ENCODE measurements at regions not wholly inside any gene's neighbourhood (a gene's known extent, or its start where the extent isn't known, plus 50 kb on each side); places are given as distances from the start of the nearest gene placed in this dataset.

DNA sequence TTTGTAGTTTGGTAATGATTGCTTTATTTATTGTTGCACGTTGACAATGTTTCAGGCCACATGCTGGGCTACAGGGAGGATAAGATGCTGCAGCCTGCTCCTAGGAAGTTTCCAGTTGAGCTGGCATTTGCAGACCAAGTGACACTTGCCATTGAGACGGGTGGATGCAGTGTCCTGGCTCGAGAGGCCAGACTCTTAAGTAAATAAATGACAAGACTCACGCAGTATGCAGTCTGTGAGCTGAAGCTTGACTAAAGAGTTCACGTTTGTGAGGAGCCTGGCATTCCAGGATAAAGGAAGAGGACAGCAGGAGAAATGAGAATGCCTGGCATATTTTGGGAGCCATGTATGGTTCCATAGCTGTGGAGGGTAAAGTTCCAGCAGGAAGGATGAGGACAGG is 105.8 kb downstream of the BAMBI start:
- DNase-seq (ENCODE audit: low read depth) = no peak

DNA sequence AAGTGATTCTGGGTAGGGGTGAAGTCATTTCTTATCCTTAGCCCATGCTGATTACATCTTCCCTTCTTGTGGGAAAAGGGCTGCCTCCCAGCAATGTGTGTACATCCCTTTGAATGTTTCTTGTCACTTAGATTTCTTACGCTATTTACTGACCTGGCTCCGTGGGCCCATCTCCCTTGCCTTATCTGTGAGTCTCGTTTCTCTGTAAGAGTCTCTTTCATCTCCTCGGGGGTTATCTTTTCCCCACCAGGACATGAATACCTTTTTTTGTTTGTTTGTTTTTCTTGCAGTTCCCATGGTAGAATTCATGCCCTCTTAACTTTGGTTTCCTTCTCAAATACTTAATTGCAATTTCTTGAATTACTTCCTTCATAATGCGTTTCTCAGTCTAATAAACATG is 107.7 kb downstream of the BAMBI start:
- DNase-seq (ENCODE audit: low read depth) = no peak

DNA sequence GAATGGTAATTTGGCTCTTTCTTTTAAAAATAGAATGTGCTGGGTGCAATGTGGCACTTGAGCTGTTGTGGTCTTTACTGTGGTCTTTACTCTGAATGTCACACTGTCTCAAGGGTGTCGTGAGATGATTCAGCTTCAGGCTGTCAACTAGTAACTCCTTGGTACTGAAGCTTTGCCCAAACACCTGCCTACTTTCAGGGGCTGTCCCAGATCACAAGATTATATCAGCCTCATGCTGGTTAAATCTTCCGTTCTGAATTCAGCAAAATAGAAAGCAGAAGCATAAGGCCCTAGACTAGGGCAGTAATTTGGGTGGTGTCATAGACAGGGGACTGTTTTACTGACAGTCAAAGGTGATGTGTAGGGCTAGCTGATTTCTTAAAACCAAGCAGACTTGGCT is 110.9 kb downstream of the BAMBI start:
- no peak for DNase-seq (ENCODE audit: low read depth)

DNA sequence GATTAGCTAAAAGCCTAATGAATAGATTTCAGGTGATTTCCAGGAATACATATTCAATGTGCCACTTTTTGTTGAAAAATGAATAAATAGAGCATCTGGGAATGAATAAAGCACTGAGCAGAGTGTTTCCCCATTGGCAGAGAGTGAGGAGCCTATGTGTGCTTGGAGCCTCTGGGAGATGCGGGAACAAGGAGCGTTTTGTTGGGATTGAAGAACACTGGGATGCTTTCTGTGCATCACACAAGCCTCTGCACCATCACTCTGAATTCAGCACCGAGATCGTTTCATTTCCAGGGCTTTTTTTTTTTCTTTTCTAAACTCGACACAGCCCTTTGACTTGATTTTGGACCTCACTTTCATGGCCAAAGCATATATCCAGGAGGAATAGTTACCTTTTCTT is 111.4 kb downstream of the BAMBI start:
- no peak for DNase-seq (ENCODE audit: low read depth)

DNA sequence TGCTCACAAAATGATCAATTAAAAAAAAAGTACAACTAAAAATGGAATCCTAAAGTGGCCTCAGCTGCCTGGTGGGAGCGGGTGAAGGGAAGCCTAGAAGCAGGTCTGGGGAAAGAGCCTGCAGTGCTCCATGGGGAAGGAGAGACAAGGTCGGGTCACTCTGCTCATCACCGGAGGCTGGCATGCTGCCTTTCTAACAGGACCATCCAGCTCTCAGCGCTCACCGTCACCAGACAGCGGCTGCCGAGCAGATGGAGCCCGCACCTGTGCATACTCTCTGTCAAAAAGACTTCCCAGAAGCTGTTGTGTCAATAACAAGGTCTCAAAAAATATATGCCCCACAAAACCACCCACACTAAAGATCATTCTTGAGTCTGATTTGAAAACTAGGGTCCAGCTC is 112.8 kb downstream of the BAMBI start:
- DNase-seq (ENCODE audit: low read depth) = no peak

DNA sequence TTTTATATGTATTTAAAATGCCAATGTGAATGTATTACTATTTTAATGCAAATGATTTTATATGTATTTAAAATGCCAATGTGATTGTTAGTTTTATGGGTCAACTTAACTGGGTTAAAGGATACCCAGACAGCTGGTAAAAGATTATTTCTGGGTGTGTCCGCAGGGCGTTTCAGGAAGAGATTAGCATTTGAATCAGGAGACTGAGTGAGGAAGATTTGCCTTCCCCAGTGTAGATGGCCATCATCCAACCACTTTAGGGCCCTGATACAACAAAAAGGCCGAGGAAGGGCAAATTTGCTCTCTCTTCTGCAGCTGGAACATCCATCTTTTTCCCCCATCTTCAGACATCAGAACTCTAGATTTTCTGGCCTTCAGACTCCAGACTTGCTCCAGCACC is 116.2 kb downstream of the BAMBI start:
- DNase-seq (ENCODE audit: low read depth) = no peak

DNA sequence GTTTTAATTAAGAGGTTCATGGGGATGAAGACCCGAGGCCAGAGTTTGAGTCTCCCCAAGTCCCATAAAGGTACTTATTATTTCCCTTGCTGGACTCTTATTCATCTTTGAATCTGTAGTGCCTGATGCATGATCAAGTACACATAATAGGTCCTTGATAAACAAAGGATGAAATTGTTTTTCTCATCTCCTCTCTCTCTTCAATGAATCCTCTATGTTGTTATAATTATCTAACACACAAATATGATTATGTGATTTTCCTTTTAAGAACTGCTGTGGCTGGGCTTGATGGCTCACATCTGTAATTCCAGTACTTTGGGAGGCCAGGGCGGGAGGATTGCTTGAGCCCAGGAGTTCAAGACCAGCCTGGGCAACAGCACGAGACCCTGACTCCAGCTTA is 117.7 kb downstream of the BAMBI start:
- DNase-seq (ENCODE audit: low read depth) = no peak

DNA sequence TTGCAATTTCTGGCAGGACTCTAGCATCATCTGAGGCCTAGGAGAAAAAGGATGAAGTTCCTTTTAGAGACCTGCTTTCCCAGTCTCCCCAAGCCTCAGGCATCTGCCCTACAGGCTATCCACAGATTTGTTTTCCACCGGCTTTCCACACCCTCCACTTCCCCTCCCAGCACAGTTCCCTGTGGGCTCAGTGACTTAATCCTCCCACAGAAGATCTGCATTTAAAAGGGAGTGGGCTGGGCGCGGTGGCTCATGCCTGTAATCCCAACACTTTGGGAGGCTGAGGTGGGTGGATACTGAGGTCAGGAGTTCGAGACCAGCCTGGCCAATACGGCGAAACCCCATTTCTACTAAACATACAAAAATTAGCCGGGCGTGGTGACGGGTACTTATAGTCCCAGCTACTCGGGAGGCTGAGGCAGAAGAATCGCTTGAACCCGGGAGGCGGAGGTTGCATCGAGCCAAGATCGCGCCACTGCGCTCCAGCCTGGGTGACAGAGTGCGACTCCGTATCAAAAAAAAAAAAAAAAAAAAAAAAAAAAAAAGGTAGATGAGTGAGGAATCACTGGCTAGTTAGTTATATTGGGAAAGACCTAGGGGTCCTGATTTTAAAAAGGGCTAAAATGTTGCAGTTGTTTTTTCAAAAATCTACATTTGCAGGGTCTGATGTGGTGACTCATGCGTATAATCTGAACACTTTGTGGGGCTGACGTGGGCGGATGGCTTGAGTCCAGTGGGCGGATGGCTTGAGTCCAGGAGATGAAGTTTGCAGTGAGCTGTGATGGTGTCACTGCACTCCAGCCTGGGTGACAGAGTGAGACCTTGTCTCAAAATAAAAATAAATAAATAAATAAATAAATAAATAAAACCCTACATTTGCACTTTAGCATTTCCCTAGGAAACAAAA is 119.5 kb downstream of the BAMBI start:
- no peak for DNase-seq (ENCODE audit: low read depth)

DNA sequence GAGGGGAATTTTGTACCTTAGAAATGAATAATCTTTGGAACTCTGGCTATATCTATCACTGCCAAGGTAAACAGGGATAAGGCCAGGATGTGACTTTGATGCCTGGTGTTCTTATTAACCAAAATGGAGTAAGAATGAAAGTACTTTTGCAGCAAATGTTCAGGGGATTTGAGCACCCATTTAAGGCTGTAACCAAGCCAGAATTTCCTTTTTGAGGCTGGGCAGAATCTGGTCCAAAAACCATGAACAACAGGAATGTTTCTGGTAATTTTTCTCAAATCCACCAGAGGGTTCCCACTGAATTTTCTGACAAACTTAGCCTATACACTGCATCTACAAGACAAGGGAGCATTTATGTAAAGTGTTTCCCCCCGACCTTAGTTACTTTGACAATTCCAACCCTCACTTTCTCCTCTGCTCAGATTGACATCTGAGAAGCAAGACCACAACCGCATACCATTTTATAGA is 120.6 kb downstream of the BAMBI start:
- no peak for DNase-seq (ENCODE audit: low read depth)

DNA sequence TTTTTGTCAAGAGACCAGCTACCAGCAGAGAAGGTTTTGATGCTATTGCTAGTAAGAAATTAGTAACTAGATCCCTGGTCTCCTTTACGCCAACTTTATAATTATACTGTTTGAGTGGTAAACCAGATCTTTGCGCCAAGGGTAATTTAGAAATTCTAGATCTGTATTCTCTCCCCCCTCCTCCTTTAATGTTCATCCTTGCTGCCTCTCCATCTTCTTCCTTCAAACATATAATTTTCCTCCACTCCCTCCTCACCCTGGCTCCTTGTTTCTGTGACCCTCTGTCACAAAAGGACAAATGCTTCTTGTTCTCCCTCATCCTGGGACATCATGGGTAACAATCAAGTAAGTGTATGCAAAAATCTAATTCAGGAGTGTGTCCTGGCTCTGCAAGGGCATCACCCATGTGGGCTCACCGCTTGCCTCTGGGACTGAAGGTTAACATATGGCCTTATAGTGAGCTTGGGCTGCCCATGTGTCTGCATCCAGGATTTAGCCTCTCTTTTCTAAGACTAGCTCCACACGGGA is 121.2 kb downstream of the BAMBI start:
- no peak for DNase-seq (ENCODE audit: low read depth)

DNA sequence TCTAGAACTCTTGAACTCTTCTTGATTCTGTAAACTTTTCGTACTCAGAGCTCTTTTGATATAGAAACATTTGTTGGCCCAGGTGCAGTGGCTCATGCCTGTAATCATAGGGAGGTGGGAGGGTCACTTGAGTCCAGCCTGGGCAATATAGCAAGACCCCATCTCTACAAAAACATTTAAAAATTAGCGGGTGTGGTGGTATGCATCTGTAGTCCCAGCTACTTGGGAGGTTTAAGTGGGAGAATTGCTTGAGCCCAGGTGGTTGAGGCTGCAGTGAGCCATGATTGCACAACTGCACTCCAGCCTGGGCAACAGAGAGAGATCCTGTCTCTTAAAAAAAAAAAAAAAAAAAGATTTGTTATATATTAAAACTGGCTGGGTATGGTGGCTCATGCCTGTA is 121.6 kb downstream of the BAMBI start:
- no peak for DNase-seq (ENCODE audit: low read depth)

DNA sequence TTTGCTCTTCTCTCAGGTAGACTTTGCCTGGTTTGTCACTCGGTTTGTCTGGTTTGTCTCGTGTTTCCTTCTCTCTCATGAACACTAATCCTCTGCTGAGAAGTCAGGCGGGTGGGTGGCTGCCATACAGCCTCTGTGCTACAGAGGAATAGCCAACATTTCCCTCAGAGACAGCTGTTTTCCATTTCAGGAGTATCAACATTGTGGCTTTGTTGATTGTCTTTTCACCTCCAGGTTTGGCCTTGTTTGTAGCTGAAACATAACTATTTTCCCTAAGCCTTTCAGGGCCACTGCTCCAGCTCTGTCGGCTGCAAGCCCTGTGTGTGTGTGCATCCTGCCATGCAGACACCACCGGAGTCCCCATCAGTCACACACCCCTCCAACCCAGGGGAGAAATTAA is 122.8 kb downstream of the BAMBI start:
- no peak for DNase-seq (ENCODE audit: low read depth)

DNA sequence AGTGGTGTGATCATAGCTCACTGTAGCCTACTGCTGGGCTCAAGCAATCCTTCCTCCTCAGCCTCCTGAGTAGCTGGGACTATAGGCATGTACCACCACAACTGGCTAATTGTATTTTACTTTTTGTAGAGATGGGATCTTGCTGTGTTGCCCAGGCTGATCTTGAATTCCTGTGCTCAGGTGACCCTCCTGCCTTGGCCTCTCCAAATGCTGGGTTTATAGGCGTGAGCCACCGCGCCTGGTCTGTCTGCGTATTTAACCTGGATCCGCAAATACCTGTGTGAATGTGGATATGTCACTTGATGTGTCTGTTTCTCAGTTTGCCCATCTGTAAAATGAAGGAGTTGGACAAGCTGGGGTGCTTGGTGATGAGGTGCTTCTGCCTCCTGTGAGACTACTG is 123.9 kb downstream of the BAMBI start:
- DNase-seq (ENCODE audit: low read depth) = no peak

DNA sequence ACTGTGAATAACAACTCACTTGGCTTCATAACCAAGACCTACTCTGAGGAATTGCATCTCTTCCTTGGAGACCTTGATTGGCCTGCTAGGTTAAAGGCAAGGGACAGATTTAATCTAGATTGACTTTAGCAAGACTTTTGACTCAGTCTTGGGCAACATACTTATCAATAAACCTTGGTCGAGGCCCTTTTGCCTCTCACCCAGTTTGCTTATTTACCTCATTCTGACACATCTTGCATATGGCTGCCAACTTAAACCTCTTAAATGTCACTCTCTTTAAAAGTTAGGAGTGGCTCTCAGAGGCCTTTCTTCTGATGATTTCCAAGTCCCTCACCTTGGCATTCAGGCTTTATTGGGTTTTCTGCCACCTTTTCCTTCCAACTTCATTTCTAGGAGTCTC is 124.5 kb downstream of the BAMBI start:
- no peak for DNase-seq (ENCODE audit: low read depth)

DNA sequence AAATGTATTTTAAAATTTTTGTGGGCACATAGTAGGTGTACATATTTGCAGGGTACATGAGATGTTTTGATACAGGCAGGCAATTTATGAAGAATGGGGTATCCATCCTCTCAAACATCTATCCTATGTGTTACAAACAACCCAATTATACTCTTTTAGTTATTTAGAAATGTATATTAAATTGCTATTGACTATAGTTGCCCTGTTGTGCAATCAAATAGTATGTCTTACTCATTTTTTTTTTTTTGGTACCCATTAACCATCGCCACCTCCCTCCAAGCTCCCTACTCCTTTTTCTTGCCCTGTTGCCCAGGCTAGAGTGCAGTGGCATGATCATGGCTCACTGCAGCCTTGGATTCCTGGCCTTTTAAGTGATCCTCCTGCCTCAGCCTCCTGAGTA is 128.1 kb downstream of the BAMBI start:
- no peak for DNase-seq (ENCODE audit: low read depth)

DNA sequence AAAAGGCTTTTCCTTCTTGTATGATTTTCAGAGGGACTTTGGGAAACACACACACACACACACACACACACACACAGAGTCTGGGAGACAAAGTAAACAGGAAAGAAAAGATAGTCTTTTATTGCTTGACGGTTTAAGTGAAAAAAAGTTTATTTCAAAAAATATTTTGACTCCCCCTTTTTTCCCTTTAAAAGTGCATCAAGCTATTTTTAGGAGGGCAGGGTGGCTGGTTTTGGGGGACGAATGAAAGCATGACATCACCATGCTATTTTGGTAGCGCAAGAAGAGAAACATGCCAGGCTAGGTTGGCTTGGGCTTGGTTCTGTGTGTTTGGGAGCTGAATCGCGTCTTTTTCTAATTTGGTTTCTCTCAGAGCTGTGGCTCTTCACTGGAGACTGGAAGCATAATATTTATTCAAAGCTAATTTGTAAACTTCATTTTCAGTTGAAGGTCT is 129.2 kb downstream of the BAMBI start:
- DNase-seq (ENCODE audit: low read depth) = no peak

DNA sequence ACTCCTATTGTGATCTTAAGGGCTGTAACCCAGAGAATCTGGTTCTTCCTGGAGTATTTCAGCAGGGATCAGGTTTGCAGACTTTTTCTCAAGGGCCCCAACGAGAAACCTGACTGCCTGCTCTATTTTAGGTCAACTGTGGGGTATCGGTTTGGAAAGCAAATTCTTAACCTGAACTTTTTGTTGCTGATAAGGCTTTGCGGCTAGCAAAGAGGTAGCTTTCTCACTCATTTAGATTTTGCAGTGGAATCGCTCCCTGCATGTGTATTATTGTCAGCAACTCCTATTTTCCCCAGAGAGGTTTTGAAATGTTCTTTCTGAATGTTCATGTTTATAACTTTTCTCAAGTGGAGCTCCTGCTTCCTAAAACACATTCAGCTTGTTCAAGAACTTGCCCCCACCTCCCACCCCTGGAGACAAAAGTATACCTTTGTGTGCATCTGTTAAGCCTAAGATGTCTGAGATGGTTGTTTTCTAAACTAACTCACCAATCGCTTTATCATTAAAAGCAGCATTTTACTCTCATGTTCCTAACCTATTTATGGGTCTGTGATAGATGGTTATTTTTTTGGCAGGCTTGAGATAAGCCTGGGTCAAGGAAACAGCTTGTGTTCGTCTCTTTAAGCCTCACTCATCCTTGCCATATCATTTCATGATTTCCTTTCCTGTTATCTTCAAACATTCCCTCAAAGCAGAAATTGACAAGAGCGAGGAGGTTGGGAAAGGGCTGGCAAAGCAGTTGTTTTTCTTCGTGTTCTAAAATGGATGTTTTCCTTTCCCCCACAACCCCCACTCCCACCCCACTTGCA is 129.8 kb downstream of the BAMBI start:
- no peak for DNase-seq (ENCODE audit: low read depth)

DNA sequence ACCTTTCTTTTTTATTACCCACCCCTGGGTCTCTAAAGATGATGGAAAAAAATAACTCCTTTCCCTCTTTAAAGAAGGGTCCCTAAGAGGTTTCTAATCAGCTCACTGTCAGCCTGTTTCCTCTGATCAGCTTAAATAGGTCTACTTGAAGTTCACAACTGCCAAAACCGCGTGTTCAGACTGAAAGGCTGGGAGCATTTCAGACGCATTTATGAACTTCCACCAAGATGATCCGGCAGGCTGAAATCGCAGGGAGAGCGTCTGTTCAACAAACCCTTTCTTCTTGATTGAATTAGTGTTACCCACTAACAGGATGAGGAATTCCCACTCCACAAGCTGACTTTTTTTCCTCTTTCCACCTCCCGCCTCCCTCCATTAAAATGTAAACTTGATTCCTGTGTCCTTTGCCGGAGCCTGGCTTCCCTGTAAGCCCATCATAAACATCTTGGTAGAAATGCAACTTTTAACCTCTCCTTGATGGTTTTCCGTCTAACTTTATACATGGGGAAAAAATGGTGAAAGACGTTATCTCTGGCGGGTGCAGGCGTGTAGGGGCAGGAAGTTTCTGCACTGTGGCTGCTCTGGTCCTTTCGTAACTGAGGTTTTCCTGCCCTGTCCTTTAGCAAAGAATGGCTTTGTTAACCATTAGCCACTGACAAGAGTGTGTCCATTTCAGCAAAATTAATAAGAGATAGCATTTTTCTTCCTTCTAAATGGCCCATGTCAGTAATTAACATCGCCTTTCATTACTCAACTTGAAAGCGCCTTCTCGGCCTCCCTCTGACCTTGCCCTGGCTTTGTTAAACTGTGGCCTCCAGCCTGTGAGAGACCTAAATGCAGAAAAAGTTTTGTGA is 130.7 kb downstream of the BAMBI start:
- DNase-seq (ENCODE audit: low read depth) = no peak

DNA sequence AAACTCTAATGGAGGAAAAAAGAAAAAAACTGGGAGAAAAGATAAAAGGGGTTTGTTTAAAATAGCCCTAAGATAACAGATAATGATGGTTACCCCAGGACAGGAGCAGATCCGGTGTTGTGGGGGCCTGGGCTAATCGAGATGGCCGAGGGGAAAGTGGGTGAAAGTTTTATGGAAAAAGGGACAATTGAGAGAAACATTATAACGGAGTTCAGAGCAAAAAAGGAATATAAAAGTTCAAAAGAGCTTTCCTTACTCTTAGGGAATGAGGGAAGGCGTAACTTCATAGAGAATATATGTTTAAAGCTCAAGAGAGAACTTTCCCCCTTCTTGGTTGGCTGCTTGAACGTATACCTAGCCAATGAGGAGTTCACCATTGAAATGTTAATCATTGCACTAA is 131.4 kb downstream of the BAMBI start:
- no peak for DNase-seq (ENCODE audit: low read depth)

DNA sequence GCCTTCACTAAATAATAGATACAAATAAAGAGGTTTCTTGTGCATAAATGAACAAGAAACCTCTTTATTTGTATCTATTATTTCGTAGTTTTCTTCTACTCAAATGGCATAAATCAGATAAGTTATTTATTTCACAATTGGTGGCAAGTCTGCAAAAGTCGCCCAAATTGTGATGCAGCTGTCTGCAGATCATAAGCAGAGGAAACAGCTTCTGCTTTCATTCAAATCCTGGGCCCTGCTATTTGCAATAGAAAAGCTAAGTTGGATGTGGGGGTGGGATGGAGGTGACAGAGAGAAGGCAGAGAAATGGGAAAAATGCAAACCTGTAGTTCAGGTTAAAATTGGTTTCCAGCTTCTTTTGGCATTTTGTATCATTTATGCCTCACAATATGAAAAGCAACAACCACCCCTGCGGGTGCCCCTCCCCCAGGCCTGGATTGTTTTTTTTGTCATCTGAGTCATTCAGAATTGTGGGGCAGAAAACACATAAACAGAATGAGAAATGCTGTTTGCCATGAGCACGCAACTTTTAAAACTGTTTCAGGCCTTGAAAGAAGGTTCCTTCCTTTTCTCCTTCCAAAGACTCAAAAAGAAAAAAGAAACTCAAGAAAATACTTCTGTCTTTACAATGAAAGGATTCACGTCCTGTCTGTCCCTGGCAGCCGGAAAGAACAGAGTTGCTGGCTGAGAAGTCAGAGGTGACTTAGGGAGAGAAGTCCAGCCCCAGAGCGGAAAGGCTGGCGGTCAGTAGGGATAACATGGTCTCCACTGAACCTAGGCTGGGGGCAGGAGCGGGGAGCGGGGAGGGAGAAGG is 132.9 kb downstream of the BAMBI start:
- DNase-seq (ENCODE audit: low read depth) = no peak

All from HS-5 (cell line).